MV-4-11 (cell line): ENCODE measurements at regions not wholly inside any gene's neighbourhood (a gene's known extent, or its start where the extent isn't known, plus 50 kb on each side); places are given as distances from the start of the nearest gene placed in this dataset.

Experiments
- DNase-seq: peaks from one replicate; lab custom pipeline; 2025; lab: John Stamatoyannopoulos, UW

GRCh38 chr13:53507741-53508140 is 479.1 kb downstream of the OLFM4 start:
- DNase-seq: no peak

GRCh38 chr13:53512635-53513034 is 484.0 kb downstream of the OLFM4 start:
- DNase-seq: no peak

GRCh38 chr13:53513226-53513625 is 484.6 kb downstream of the OLFM4 start:
- DNase-seq: no peak

GRCh38 chr13:53520132-53520531 is 491.5 kb downstream of the OLFM4 start:
- DNase-seq: no peak

DNA sequence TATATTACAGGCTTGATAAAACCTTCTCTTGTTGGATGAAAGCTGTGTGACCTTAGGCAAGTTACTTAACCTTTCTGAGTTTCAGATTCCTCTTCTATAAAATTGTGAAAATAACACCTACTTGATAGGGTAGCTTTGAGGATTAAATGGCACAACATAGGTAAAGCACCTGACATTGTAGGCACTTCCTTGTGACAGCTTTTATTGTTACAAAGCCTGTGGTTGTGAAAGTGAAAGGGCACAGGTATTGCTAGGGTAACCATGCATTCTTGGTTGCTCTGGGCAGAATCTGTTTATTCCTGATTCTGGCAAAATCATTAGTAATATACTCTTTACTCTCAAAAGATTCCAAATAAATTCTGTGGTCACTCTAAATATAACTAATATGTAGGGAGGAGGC is 493.4 kb downstream of the OLFM4 start:
- DNase-seq: no peak

DNA sequence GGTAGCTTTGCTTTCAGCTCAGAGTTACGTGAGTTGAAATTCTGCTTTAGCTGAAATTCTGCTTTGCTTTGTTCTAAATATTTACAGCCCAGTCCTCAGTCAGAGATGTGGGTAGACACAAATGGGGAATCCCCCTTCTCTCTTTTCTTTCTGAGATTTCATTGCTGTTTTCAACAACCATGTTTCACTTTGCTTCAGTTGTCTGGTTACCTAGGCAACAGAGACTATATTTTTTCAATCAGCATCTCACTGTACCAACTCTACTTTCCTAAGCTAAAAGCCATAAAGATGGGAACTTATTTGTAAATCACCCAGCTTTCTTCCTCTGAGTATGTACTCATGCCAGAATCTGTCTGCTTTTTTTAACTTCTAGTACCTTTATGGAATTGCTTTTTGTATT is 509.0 kb downstream of the OLFM4 start:
- DNase-seq: no peak

DNA sequence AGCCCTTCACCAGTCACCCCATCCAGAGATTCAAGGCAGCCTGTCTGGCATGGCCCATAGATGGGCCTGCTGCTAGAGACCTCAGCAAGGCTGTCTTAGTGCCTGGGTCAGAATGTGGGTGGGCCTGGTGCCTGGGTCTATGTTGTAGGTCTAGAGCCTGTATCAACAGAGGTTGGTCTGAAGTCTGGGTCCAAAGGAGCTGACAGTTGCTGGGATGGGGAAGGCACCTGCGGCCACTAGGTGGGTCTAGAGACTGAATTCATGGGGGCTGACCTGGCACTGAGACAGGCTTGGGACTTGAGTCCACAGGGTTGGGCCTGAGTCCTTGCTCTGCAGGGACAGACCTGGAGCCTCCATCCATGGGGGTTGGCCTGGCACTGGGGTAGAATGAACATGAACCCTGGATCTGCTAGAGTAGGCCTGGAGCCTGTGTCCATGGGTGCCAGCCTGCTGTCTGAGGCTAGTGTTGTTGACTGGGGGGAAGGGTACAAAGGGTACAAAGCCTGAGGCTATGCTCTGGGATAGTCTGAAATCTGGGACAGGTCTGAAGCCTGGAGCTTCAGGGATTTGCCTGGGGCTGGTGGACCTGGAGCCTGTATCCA is 516.8 kb downstream of the OLFM4 start:
- no peak for DNase-seq

DNA sequence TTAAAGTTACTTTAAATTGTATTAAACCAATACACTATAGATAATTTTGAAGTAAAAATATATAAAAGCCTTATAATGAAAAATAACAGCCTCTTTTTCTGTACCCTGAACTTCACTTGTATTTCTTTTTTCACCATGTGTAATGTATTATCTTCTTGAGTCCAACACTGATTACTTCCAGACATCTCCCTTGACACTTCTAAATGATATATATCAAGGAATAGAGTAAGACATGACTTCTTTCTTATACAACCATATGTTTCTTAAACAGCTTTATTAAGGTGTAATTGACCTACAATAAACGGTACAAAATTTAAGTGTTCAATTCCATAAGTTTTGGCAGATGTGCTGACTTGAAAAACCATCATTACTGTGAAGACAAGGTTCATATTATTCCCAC is 531.9 kb downstream of the OLFM4 start:
- no peak for DNase-seq

DNA sequence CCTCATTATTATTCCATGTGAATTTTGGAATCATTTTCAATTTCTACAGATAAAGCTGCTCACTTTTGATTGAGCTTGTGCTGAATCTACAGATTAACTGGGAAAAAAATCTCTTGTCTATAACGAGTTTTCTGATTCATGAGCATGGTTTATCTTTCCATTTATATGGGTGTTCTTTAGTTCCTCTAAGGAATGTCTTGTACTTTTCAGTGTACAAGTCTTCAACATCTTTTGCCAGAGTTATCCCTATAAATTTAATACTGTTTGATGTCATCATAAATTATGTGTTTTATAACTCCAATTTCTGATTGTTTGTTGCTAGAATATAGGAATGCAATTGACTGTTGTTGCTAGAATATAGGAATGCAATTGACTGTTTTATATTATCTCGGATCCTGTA is 533.8 kb downstream of the OLFM4 start:
- DNase-seq: no peak

DNA sequence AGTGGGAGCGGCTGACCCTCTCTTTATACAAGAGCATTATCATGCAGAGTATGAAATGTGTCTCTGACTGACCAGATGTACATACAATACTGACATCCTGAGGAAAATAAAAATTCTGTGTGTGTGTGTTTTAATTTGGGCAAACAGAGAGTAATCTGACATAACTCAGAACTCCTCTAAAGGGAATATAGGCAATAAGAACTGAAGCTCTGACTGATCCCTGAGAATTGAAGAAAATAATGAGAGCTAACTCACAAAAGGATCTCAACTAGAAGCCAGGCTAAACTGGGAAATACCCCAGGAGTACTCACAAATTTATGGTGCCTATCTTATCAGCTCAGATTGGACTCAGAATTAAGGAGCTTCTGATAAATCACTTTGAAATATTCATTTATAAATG is 539.9 kb downstream of the OLFM4 start:
- no peak for DNase-seq

GRCh38 chr13:53569453-53569852 is 540.8 kb downstream of the OLFM4 start:
- DNase-seq: no peak

DNA sequence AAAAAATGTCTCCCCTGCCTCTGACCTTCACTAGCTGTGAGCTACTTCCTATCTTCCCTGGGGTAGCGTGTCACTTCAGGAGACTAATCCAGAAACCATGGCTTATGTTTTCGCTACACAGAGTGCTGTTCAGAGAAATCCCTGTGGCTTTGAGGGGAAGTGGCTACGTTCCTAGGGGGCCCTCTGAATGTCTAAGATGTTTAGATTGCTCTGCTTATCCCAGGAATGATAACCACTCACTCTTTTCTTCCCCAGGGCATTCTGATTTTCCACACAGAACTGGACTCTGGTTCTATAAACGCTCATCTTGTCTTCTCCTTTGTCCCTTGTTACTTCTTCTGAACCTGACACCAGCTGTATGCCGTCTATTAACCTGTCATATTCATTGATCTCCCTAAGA is 572.5 kb downstream of the OLFM4 start:
- DNase-seq: no peak

DNA sequence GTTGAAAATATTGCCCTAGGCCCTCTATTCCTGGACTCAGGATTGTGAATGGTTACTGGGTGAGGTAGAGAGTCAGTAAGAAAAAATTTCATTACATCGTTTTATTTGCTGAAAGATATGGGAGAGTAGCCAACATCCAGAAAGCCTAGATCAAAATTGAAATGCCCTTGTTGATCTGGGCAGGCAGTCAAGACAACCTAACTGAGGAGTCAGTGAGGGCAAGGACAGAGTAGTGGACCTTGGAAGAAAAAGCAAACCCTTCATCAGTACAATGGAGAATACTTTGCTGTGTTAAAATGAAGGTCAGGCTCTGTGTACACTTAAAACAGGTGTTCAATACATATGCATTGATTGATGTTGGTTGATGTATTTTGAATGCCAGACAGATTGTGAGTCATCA is 576.7 kb downstream of the OLFM4 start:
- DNase-seq: no peak

- DNase-seq: no peak
Measured at GRCh38 chr13:53612200-53612599, 583.6 kb downstream of the OLFM4 start.

GRCh38 chr13:53622456-53622855 is 593.8 kb downstream of the OLFM4 start:
- DNase-seq: no peak

- DNase-seq: no peak
Measured at GRCh38 chr13:53623146-53623545, 594.5 kb downstream of the OLFM4 start.

DNA sequence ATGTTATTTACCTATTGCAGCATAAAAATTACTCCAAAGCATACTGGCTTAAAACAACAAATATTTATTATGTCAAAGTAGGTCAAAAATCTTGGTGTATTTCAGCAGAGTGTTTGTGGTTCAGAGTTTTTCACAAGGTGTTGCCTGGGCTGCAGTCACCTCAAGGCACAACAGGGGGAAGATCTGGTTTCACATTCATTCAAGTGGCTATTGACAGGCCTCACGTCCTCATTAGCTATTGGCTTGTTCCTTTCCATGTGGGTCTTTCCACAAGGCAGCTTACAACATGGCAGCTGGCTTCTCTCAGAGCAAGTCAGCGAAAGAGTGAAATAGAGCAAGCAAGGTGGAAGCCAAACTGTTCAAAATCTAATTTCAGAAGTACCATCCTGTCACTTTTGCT is 602.9 kb downstream of the OLFM4 start:
- DNase-seq: no peak

- DNase-seq: no peak
Measured at GRCh38 chr13:53638040-53638439, 609.4 kb downstream of the OLFM4 start.

DNA sequence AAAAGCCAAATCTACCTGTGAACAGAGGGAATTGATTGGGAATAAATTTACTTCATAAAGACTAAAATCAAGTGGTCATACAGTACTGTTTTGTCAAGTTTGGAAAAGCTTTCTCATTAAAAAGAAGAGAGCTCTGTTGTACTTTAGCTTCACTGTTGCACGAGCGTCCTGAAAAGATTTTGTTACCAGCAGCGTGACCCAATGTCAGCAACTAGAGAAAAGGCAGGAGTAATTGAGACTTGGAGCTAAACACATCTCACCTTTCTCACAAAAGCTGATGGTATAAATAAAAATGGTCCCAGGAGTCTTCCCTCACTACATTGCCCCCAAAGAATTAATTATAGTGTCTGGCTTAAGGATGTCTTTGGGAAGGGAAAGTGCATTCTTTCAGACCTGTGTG is 613.7 kb downstream of the OLFM4 start:
- no peak for DNase-seq

DNA sequence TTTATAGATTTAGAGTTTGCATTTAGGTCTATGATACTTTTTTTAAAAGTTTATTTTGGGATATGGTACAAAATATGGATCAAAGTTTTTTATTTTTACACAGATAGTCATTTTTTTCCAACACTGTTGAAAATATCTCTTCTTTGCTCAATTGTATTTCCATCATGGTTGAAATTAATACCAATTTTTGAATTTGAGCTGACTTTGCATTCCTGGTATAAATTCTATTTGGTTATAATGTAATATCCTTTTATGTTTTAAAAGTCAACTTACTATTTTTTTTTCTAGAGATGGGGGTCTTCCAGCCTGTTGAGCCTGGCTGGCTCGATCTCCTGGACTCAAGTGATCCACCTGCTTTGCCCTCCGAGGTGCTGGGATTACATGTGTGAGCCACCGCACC is 620.1 kb downstream of the OLFM4 start:
- DNase-seq: no peak

DNA sequence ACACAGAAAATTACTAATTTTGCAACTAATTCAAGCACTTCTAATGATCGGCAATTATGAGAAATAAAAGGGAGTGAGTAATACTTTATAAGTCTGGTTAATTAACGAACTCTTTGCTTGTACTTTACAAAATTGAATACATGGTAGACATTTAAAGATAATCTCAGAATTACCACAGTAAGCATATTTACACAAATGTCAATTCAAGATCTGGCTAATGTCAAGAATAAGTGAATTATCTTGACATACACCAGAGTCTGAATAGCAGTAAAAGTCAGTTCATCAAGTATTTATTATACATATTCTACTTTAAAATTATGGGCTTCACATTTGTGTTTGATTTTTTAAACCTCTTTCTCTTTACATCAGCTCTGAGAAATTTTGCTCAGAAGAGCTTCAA is 643.4 kb downstream of the OLFM4 start:
- DNase-seq: no peak

DNA sequence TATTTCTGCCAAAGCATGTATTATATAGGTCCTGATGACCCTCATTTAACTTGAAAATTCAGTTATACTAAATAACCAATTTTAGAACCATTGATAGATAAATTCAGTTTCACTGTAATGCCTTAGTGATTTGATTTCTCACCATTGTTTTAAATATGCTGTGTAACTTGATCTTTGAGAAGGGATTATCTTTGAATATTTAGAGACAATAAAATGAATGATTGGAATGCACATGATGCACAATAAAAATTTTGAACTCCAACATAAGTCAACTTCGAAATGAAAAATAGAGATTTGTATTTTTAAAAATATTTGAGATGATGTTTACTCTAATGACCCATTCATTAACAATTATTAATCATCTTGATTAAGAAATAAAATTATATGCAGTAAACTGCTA is 654.5 kb downstream of the OLFM4 start:
- DNase-seq: no peak

- DNase-seq: peak; percentile 60
Measured at GRCh38 chr13:53683608-53684007, 655.0 kb downstream of the OLFM4 start.

DNA sequence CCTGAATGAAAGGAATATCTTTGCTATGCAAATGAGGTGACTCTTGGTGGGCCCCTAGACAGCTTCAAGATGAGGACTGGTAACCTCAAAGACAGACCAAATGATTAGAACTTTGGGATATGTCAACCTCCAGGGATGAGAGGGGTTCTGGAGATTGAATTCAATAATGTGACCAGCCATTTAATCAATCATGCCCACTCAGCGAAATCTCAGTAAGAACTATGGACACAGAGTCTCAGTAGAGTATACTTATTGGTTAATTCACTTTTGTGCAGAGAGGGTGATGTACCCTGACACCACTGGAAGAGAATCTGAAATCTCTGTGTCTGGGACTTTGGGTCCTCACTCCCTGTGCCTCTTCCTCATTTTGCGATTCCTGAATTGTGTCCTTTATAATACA is 662.8 kb downstream of the OLFM4 start:
- DNase-seq: no peak
